B cell (primary cell): ENCODE measurements at regions not wholly inside any gene's neighbourhood (a gene's known extent, or its start where the extent isn't known, plus 50 kb on each side); places are given as distances from the start of the nearest gene placed in this dataset.

ENCODE experiments used
- ATAC-seq: fragments of 200-7000 bp; cut with Tn5 transposase; one replicate; pipeline ENCODE4 v1.10.0; 2021; ENCODE audit warnings: low read depth, mild to moderate bottlenecking, moderate number of reproducible peaks, moderate library complexity
- CTCF ChIA-PET: fragments of 350-600 bp; sonication (Branson Sonifier 250); formaldehyde crosslinking; loops from one replicate; lab custom pipeline; 2021; ENCODE audit warnings: antibody characterized with exemption, inconsistent platforms; lab: Charles Lee
- POLR2A ChIA-PET: fragments of 350-600 bp; sonication (Branson Sonifier 250); formaldehyde crosslinking; loops from one replicate; lab custom pipeline; 2021; ENCODE audit warnings: antibody characterized with exemption; lab: Charles Lee
- DNase-seq: peaks from one replicate; pipeline ENCODE4 v3.0.0; 2013
- H2AFZ ChIP-seq: 2 replicates; pipeline ENCODE4 v1.6.1; 2012; ENCODE audit warnings: mild to moderate bottlenecking, low read depth, low read length; ENCODE audit not compliant: insufficient read depth, poor library complexity, severe bottlenecking
- H3K27ac ChIP-seq, 2 donors: 1 replicate in 1 of 2; 2 replicates in 1 of 2; pipeline ENCODE4 v1.5.1; 2012 to 2013; ENCODE audit warnings: low read length in 2 of 2, mild to moderate bottlenecking in 2 of 2, moderate library complexity in 1 of 2
- H3K27me3 ChIP-seq, 4 experiments: fragments of 200-600 bp in 1 of 4; sonication (generic) in 1 of 4; replicated peaks in 1 of 4; 1 replicate in 2 of 4; 2 replicates in 2 of 4; pipeline versions ENCODE4 v1.6.1 to v1.7.0; 2013 to 2016; ENCODE audit warnings: low read length in 3 of 4, mild to moderate bottlenecking in 2 of 4, mixed read lengths in 1 of 4, moderate library complexity in 1 of 4; ENCODE audit not compliant: insufficient read depth in 4 of 4, control insufficient read depth in 3 of 4; ENCODE audit errors: control extremely low read depth in 1 of 4
- H3K36me3 ChIP-seq, 2 experiments: replicated peaks in 1 of 2; 1 replicate in 1 of 2; 2 replicates in 1 of 2; pipeline versions ENCODE4 v1.6.1 to v1.7.1; 2013; ENCODE audit warnings: low read length in 1 of 2; ENCODE audit not compliant: insufficient read depth in 2 of 2, control insufficient read depth in 1 of 2; ENCODE audit errors: control extremely low read depth in 1 of 2, extremely low read depth in 1 of 2
- H3K4me1 ChIP-seq, 2 donors: fragments of 200-600 bp in 1 of 2; sonication (generic) in 1 of 2; 1 replicate in 1 of 2; 2 replicates in 1 of 2; pipeline versions ENCODE4 v1.5.1 to v1.6.1; 2013 to 2017; ENCODE audit warnings: low read length in 2 of 2; ENCODE audit not compliant: control insufficient read depth in 2 of 2, insufficient read depth in 2 of 2
- H3K4me2 ChIP-seq: replicated peaks from 2 replicates; pipeline ENCODE3; 2012; ENCODE audit warnings: mild to moderate bottlenecking, low read depth, low read length; ENCODE audit not compliant: poor library complexity, severe bottlenecking
- H3K4me3 ChIP-seq, 5 experiments: fragments of 200-600 bp in 1 of 5; sonication (generic) in 1 of 5; 1 replicate in 3 of 5; 2 replicates in 2 of 5; pipeline versions ENCODE4 v1.5.1 to v1.7.0; 2011 to 2016; ENCODE audit warnings: low read length in 4 of 5, mild to moderate bottlenecking in 4 of 5, low read depth in 2 of 5, control low read depth in 1 of 5, moderate library complexity in 1 of 5; ENCODE audit not compliant: insufficient read depth in 1 of 5; ENCODE audit errors: control extremely low read depth in 1 of 5, extremely low read depth in 1 of 5
- H3K79me2 ChIP-seq: fragments of 200-600 bp; sonication (generic); one replicate; pipeline ENCODE4 v1.6.0; 2016; ENCODE audit warnings: low read length; ENCODE audit not compliant: control insufficient read depth, insufficient read depth
- H3K9ac ChIP-seq: fragments of 200-600 bp; sonication (generic); 2 replicates; pipeline ENCODE4 v1.6.1; 2017; ENCODE audit warnings: mild to moderate bottlenecking, low read length, moderate library complexity
- H3K9me3 ChIP-seq, 3 donors: one replicate each; pipeline versions ENCODE4 v1.6.1 to v1.7.1; 2013; ENCODE audit warnings: low read length in 2 of 3; ENCODE audit not compliant: control insufficient read depth in 2 of 3, insufficient read depth in 1 of 3; ENCODE audit errors: control extremely low read depth in 1 of 3
- H4K20me1 ChIP-seq: 2 replicates; pipeline ENCODE4 v1.6.0; 2012; ENCODE audit warnings: mild to moderate bottlenecking, low read length; ENCODE audit not compliant: insufficient read depth, control insufficient read depth, poor library complexity, severe bottlenecking
- H3K27ac Mint-ChIP-seq: one replicate; pipeline ENCODE4 v1.8.0; 2021; ENCODE audit warnings: mixed read lengths
- H3K27me3 Mint-ChIP-seq: one replicate; pipeline ENCODE4 v1.8.0; 2021; ENCODE audit warnings: mixed read lengths
- H3K4me1 Mint-ChIP-seq: one replicate; pipeline ENCODE4 v1.8.0; 2021; ENCODE audit warnings: mixed read lengths
- H3K4me3 Mint-ChIP-seq: one replicate; pipeline ENCODE4 v1.8.0; 2021; ENCODE audit warnings: mixed read lengths
- H3K9me3 Mint-ChIP-seq: one replicate; pipeline ENCODE4 v1.8.0; 2022; ENCODE audit warnings: mixed read lengths; ENCODE audit not compliant: insufficient read depth
- CTCF ChIP-seq: fragments of 200-600 bp; IDR thresholded peaks from one replicate; pipeline ENCODE4 v1.8.0; 2022; ENCODE audit warnings: antibody characterized with exemption, mild to moderate bottlenecking
- EZH2 ChIP-seq: IDR thresholded peaks from 2 replicates; pipeline ENCODE4 v1.6.1; 2012; ENCODE audit warnings: borderline replicate concordance, low read depth, mild to moderate bottlenecking, moderate library complexity, low read length; ENCODE audit not compliant: insufficient read depth, poor library complexity, severe bottlenecking
- WGBS: methylation state at CpG from one replicate; pipeline ENCODE4 v1.1.5; 2013; ENCODE audit warnings: missing lambda C conversion rate; ENCODE audit not compliant: insufficient coverage; 5-methylcytosine and 5-hydroxymethylcytosine counted together
- intact Hi-C: fragments of 100-400 bp; cut with micrococcal nuclease; formaldehyde crosslinking; loops from one replicate; pipeline ENCODE4 v1.10.0; 2022

GRCh38 chr6:66865771-66866170 is 1158.7 kb upstream of the EYS start:
- Histone ChIP-seq H3K27me3 (no peaks in the 10 kb centered on the region), H3K9me3 (peaks cover 0 to 1% (median 0%) of the 10 kb centered on the region in 3 donors), H3K4me3 (no peak overlapping the region), H2AFZ (no peak overlapping the region), H3K9ac (no peak overlapping the region), H3K4me2 (no peak overlapping the region), H4K20me1 (no peaks in the 10 kb centered on the region), H3K36me3 (no peaks in the 10 kb centered on the region), H3K27ac (no peak overlapping the region), H3K79me2 (no peaks in the 10 kb centered on the region), H3K4me1 (no peaks in the 10 kb centered on the region)
- Mint-ChIP-seq H3K27me3 (no peaks in the 10 kb centered on the region), H3K4me1 (no peaks in the 10 kb centered on the region), H3K9me3 (peaks cover 5% of the 10 kb centered on the region), H3K27ac (no peak overlapping the region), H3K4me3 (no peak overlapping the region)
- ATAC-seq (no peak), DNase-seq (no peak)
- CTCF ChIA-PET: no interaction called here
- TF ChIP-seq CTCF (no peak), EZH2 (no peak)
- intact Hi-C loops: no loop called here
- POLR2A ChIA-PET: no interaction called here

- Histone ChIP-seq H3K9ac (no peak overlapping the region), H2AFZ (no peak overlapping the region), H3K27ac (no peak overlapping the region), H3K79me2 (no peaks in the 10 kb centered on the region), H3K9me3 (peaks cover 0 to 4% (median 1%) of the 10 kb centered on the region in 3 donors), H4K20me1 (no peaks in the 10 kb centered on the region), H3K27me3 (no peaks in the 10 kb centered on the region), H3K4me3 (no peak overlapping the region), H3K36me3 (no peaks in the 10 kb centered on the region), H3K4me1 (no peaks in the 10 kb centered on the region), H3K4me2 (no peak overlapping the region)
- Mint-ChIP-seq H3K27me3 (no peaks in the 10 kb centered on the region), H3K27ac (no peak overlapping the region), H3K4me1 (no peaks in the 10 kb centered on the region), H3K4me3 (no peak overlapping the region), H3K9me3 (no peaks in the 10 kb centered on the region)
- ChIA-PET POLR2A (no interaction called here), CTCF (no interaction called here)
- ATAC-seq (no peak), DNase-seq (no peak)
- intact Hi-C loops: no loop called here
- WGBS: no CpG with 5 or more reads among the region's 2 CpGs
- TF ChIP-seq EZH2: no peak
- no peak for TF ChIP-seq CTCF
Measured at GRCh38 chr6:66861007-66861541, 1154.0 kb upstream of the EYS start.
